IPS DF 19.7 (cell line): ENCODE measurements at regions not wholly inside any gene's neighbourhood (a gene's known extent, or its start where the extent isn't known, plus 50 kb on each side); places are given as distances from the start of the nearest gene placed in this dataset.
"Not testable (repeated sequence)": the region's sequence is repeated elsewhere in the genome, so short reads cannot be mapped to it uniquely, and the experiment has no call there.

Source experiments
- DNase-seq: peaks from one replicate; pipeline ENCODE4 v3.0.0-alpha.2; 2013; ENCODE audit warnings: low read depth, low spot score

DNA sequence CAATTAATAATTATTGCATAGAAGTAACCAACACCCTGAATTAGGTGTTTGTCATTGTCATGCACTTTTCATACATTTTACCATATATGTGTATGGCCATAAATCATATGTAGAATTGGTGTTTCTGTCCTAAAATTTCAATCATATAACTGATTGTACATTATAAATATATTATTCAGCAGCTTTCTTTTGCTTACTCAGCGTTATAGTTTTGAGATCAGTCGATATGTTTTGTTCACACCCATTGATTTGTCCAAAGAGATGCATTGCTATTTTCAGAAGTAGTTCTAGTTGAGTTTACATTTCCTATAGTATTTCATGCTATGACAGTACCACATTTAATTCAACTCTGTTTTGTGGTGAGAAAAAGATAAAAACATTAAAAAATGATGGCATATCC is 50.5 kb upstream of the PARP4 start:
- no peak for DNase-seq

DNA sequence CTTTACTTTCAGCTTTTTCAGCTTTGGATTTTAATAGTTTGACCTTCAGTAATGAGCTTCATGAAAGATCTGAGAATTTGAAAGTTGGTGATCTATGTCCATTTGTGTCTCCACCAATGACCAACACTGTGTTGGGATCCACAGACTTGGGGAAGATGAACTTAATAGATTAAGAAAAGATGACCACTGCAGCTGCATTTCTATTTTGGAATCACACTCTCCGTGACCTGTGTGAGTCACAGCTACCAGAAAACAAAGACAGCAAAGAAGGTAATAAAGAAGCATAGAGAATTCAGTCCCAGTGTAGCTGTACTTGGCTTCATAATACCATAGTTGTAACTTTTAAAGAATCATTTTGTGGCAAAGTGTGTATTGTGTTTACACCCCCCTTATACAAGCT is 51.4 kb upstream of the PARP4 start:
- DNase-seq: not testable (repeated sequence)

DNA sequence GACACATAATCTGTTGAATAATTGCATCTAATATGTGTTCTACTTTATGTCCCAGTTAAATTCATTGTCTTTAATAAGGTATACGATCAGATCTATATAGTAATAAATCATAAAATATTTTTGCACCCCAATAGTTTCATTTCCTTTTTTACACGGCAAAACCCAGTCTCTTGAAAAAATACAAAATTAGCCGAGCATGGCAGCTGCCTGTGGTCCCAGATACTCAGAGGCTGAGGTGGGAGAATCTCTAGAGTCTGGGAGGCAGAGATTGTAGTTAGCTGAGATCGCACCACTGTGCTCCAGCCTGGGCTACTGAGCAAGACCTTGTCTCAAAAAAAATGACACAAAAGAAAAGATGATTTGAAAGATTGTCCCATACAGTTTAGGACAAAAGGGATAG is 52.3 kb upstream of the PARP4 start:
- no peak for DNase-seq

DNA sequence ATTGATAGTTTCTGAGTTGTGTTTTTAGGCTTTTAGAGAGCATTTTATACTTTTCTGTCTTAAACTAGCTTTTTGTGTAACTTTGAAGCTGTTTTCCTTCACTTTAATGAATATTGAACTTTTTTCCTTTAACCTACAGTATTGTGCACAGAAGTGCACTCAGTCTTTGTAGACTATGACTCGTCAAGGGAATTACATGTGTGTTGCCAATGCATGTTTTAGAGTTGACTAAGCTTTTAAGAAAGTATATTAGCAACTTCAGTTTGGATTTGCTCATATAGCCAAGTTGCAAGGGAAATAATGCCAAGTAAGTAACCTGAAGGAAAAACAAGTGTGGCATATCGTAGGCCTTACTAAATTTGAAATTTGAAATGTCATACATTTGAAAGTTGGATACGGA is 55.0 kb upstream of the PARP4 start:
- DNase-seq: not testable (repeated sequence)

- DNase-seq: no peak
Observed at GRCh38 chr13:24574847-24575246, 62.3 kb upstream of the PARP4 start.

DNA sequence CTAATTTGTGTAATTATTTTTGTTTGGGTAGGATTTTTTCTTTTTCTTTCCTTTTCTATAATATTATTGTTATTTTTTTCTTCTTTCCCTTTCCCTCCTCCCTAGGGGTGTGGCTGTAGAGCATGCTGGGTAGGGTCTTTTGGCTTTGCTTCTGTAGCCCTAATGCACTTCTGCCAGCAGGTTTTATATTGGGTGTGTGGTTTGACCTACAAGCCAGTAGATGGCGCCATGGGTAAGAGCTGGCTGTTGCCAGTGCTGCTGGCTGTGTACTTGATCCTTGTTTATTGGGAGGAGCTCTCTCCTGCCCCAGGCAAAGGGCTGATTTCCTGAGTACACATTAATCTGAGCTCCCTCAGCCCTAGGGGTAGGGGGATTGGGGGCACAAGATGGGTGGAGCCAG is 67.7 kb upstream of the PARP4 start:
- DNase-seq: peak; percentile 5

GRCh38 chr13:24581578-24581977 is 69.0 kb upstream of the PARP4 start:
- not testable (repeated sequence) for DNase-seq

DNA sequence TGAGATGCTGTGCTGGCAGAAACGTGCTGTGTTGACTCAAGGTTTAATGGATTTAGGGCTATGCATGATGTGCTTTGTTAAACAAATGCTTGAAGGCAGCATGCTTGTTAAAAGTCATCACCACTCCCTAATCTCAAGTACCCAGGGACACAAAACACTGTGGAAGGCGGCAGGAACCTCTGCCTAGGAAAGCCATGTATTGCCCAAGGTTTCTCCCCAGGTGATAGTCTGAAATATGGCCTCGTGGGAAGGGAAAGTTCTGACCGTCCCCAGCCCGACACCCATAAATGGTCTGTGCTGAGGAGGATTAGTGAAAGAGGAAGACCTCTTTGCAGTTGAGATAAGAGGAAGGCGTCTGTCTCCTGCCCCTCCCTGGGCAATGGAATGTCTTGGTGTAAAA is 79.1 kb upstream of the PARP4 start:
- not testable (repeated sequence) for DNase-seq

- not testable (repeated sequence) for DNase-seq
Observed at GRCh38 chr13:24597906-24598670, 82.1 kb upstream of the ATP12A start.

DNA sequence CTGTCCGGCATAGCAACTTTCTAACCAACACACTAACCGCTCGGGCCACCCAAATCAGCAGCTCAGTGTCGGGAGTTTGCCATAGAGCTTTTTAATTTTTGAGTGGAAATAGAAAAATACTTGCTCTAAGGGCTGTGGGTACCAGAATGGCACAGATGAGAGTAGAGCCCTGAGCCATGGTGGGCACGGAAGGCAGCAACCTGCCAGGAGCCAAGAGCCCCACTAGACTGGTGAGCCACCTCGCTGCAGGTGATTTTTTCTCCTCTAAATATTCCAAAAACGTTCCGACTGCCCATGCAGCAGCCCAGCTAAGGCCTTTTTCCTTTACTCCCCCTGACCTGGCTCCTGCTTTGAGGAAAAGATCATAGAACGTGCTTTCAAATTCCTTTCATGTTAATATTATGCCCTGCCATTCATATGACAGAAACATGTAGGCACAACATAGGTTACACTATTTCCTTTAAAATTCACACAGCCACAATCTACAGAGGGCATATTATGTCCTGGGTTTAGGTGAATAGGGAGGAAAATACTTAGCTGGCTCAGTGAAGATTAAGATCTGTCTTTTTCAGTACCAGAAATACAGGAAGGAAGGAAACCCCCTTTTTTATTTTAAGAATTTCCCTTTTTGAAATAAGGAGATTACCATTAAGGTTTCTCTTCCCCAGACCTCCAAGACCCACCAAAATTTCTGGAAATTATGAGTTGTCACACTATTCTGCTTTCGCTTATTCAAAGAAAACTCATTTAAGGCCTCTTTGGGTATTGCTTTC is 81.0 kb upstream of the ATP12A start:
- DNase-seq: not testable (repeated sequence)

- DNase-seq: peak; percentile 28
Observed at GRCh38 chr13:24605923-24606372, 74.3 kb upstream of the ATP12A start.

- no peak for DNase-seq
Observed at GRCh38 chr13:24606486-24607170, 73.6 kb upstream of the ATP12A start.

DNA sequence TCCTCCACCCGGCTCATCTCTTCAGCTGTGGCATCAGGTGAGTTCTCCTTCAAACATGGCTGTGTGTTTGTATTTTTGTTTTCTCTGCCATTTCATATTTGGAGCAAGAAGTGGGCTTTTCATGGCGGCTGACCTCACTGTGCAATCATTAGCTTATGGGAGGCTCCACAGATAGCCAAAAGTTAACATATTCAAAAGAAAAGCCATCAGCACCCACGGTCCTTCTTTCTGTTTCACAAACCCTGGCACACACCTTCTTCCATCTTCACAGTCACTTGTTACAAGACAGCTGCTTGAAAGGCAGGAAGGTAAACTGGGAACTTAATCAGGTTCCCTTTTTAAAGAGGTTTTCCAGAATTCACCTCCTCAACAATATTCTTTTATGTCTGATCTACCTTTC is 69.3 kb upstream of the ATP12A start:
- no peak for DNase-seq

DNA sequence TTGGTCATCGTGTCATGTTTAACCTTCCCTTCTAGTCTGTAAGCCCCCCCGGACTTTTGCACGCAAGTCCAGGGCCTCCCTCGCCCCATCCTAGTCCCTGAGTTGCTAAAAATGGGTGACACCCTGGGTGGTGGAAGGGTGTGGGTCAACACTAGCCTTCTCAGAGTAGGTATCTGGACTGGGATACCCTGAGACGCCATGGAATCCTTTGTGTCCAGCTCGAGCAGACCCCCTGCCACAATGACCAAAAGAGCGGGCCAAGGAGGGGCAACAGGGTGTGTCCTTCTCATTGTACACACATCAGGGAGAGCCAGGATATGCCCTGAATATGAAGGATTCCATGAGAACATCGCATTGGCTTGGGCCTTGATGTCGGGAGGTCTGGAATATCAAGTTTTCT is 67.5 kb upstream of the ATP12A start:
- no peak for DNase-seq

DNA sequence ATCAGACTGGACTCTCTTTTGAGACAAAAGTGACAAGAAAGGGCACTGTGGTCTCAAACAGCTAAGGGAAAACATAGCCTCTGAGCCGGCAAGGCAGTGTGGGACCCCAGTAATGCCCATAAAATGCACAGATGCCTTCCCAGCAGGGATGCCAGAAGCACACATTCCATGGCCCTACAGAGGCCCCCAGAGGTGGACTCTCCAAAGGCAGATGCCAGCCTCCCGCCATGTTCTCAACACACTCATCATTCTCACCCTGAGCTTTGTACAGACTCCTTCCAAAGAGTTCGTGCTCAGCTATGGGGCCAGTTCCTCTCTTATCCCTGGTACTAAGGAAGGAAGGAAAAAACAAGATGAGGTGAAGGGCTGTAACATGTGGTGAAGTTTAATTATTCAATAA is 67.1 kb upstream of the ATP12A start:
- DNase-seq: no peak

DNA sequence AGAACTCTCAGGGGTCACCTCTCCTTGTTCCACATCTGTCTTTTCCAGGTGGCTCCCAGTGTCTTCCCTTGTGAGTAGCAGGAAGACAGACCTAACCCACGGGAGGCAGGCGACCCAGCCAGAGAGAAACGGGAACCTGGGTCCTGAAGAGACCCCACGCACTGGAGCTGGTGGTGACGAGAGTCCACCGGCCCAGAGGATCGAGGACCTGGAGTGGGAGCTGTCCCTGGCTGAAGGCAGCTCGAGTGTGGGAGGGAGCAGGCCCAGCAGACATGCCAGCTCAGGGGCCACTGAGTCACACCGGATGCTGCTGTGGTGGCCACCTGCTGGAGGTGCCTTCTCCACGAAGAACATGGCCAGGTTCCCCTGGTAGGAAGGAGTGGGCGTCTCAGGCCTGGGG is 66.5 kb upstream of the ATP12A start:
- DNase-seq: no peak

- no peak for DNase-seq
Observed at GRCh38 chr13:24614306-24615080, 65.7 kb upstream of the ATP12A start.

GRCh38 chr13:24615114-24615513 is 65.1 kb upstream of the ATP12A start:
- DNase-seq: no peak

GRCh38 chr13:24615911-24616472 is 64.2 kb upstream of the ATP12A start:
- DNase-seq: no peak

- DNase-seq: no peak
Observed at GRCh38 chr13:24616514-24616913, 63.7 kb upstream of the ATP12A start.

DNA sequence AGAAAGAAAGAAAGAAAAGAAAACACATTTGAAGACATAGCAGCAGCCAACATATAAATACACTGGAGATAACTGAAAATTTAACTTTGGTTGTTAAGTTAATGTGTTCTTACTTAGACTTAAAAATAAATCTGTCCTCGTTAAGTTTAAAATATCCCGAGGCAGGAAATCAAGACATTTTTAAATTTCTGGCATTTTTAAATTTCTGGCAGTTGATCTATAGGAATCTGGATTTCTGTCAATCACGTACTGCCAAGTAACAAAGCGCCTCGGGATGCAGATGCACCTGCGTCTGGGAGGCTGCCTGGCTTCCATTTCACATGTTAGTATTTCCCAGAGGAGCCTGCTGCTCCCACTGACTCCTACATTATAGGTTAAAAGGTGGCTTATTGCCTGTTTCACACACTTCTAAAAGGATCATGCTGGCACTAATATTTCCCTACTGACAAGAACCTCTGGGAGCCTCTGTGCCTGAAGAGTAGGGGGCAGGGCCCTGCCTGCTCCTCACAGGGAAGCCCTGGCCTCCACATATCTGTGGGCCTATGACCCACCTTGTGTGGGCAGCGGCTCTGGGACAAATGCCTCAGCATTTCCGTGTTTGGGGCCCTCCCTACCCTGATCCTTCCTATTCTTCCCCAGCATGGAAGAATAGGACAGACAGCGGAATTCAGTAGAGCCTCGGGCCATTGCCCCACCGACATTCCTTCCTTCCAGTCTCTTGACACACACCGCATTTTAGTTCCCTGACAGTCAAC is 62.8 kb upstream of the ATP12A start:
- no peak for DNase-seq
